LNCAP (cell line): ENCODE measurements at regions not wholly inside any gene's neighbourhood (a gene's known extent, or its start where the extent isn't known, plus 50 kb on each side); places are given as distances from the start of the nearest gene placed in this dataset.

Source experiments
- TF ChIP-seq, protein P1 (sequence below): fragments of 450-650 bp; IDR thresholded peaks from 2 replicates; pipeline ENCODE4 v1.5.1; 2017; ENCODE audit warnings: mild to moderate bottlenecking

DNA sequence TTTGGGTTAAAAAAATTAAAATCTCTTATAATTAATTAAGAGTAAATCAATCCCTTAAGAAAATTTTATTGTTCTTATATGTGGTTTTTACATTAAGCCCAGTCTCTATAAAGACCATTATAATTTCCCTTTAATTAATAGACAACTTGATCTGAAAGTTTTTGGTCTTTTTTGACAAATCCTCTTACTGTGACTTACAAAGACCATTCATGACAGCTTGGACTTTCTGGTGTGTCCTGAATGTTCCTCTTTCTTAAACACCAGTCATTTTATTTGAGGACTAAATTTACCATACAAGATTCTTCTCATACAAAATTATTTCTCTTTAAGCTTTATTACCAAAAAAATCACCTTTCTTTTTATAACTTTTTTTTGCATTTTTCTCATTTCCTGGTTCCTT, 368.3 kb downstream of the ADGRD1 start:
- TF ChIP-seq, protein P1, sequence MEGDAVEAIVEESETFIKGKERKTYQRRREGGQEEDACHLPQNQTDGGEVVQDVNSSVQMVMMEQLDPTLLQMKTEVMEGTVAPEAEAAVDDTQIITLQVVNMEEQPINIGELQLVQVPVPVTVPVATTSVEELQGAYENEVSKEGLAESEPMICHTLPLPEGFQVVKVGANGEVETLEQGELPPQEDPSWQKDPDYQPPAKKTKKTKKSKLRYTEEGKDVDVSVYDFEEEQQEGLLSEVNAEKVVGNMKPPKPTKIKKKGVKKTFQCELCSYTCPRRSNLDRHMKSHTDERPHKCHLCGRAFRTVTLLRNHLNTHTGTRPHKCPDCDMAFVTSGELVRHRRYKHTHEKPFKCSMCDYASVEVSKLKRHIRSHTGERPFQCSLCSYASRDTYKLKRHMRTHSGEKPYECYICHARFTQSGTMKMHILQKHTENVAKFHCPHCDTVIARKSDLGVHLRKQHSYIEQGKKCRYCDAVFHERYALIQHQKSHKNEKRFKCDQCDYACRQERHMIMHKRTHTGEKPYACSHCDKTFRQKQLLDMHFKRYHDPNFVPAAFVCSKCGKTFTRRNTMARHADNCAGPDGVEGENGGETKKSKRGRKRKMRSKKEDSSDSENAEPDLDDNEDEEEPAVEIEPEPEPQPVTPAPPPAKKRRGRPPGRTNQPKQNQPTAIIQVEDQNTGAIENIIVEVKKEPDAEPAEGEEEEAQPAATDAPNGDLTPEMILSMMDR, result no peak

DNA sequence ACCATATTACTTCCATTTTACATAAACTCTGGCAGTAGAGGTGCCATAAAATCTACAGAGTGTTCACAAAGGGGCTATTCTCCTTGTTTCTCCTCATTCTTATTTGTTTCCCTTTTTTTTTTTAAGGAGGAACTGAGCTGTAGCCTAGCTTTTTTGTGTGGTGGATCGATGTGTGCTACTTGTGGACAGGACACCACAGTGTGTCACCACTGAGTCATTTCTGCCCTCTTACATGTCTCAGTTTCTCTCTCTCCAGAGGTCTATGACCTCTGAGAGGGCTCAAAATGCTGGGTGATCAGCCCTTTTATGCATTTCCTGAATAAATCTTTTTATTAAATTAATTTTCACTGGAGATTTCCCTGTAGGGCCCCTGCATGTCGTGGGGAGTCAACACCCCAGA, 370.2 kb downstream of the ADGRD1 start:
- TF ChIP-seq, protein P1, result no peak

DNA sequence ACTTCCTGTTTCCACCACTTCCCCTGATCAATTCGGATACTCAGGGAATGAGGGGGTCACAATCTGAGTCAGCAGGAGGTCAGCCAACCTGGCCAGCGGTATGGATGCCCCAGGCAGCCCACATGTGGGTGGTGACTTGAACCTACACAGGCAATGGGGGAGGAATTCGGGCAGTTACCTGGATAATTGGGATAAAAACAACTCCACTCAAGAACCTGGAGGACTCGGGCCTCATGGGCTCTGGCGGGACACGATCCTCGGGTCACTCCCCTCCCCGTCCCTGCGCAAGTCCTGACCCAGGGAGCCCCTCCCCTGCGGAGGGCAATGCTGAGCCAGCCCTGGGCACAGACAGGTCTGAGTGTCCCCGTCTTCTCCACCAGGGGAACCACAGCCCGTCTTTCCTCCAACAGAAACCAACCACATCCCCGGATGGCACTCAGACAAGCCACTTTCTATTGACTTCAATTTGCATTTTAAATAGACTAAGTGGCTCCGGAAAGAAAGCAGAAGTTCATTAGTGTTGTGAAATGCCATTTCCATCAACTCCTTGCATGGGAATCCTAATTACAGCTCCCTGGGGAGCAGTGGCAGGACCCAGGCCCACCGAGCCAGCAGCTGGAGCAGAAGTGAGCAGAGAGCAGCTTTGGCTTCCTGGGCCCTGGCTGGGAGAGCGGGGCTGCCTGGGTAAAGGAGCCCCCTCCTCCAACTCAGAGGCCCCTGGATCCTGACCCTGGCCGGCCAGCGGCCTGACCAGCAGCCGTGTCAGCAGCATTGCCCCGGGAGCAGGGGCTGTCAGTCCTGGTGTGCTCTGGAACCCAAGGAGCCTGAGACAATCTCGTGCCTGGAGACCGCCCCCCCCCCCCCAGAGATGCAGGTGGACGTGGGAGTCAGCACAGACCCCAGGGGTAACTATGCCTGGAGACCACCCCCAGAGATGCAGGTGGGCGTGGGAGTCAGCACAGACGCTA, 374.1 kb downstream of the ADGRD1 start:
- TF ChIP-seq, protein P1, result no peak

DNA sequence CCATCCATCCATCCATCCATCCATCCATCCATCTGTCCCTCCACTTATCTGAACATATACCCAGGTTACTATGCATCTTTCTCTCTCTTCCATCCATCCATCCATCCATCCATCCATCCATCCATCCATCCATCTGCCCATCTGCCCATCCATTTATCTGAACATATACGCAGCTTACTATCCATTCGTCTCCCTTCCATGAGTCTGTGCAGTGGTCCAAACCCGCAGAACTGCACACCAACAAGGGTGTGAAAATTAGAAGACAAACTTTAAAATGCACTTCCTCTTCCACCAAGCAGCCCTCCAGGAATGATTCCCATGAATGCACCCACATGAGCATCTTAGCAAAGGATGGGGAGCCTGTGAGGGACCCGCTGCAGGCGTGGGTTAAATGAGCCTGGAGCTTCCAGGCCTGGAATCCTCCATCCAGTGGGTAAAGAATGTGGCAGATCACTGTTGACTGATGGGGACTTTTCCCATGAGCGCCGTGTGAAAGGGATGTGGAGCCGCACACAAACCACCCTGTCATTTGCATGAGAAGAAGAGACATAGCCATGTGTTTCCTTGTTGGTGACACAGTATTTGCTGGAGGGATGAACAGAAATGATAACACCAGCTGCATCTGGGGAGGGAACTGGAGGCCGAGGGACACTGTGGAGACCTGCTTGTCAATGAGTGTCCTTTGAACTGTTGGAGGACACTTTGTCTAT, 376.6 kb downstream of the ADGRD1 start:
- TF ChIP-seq, protein P1, result no peak

DNA sequence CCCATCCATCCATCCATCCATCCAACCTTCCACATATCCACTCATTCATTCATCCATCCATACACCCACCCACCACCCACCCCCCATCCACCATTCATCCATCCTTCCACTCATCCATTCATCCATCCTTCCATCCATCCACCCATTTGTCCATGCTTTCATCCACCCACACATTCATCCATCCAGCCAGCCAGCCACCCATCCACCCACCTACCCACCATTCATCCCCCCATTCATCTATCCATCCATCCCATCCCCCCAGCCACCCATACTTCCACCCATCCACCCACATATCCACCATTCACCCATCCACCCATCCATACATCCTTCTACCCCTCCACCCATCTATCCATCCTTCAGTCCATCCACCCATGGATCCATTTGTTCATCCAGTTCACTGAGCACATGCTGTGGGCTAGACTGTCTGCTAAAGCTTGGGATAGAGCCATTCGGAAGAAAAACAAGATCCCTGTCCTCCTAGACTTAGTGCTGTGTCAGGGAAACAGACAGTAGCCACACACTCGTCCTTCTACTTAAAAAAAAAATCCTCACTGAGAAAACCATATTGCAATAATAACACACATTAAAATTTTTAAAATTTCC, 377.5 kb downstream of the ADGRD1 start:
- TF ChIP-seq, protein P1, result no peak

DNA sequence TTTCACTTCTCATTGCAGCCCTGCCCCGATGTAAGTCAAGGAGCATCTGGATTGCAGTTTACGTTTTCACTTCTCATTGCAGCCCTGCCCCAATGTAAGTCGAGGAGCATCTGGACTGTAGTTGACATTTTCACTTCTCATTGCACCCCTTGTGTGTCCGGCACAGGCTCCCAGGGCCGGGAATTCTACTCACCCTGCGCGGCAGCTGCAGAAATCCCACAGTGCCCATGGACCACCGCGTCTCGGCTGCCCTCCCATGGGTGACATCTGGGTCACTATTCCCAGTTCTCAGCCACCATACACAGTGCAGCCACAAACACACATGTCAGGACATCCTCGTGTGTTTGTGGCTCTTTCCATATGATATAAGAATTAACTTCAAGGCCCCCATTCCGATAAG, 378.5 kb downstream of the ADGRD1 start:
- TF ChIP-seq, protein P1, result no peak

DNA sequence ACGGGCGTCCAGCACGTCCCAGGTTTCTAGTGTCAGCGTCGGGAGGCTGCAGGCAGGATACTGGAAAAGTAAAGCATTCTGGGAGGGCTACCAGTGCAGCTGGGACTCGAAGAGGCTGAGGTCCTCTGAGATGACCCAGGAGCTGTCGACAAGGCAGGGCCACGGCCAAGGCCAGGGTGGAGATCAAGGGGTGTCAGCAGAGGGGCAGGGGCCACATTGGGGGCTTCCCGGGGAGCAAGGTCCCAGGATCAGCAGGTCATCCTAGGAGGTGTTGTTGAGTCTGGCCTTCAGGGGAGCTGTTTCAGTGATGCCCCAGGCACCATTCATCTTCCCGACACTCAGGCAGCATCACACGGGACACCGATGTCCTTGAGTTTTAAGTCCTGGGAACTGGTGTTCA, 377.8 kb upstream of the SFSWAP start:
- TF ChIP-seq, protein P1, result no peak
